IMR-90 (cell line): ENCODE measurements at regions not wholly inside any gene's neighbourhood (a gene's known extent, or its start where the extent isn't known, plus 50 kb on each side); places are given as distances from the start of the nearest gene placed in this dataset.

ENCODE experiments used
- ATAC-seq: fragments of 200-7000 bp; cut with Tn5 transposase; 2 replicates; pipeline ENCODE4 v1.9.1; 2020; ENCODE audit warnings: low read depth, mild to moderate bottlenecking, moderate library complexity
- BruUV-seq: library from RNA; stranded (reverse); fragments of 400-500 nt; replicated peaks from 2 replicates; lab custom pipeline; 2021; lab: Mats Ljungman, UMichigan
- CTCF ChIA-PET: fragments of 300-600 bp; formaldehyde crosslinking; extraction: SDS; loops from one replicate; lab custom pipeline; 2021; ENCODE audit warnings: antibody characterized with exemption; lab: Yijun Ruan, JAX
- POLR2A ChIA-PET: fragments of 300-600 bp; sonication (Branson Sonifier 250); formaldehyde crosslinking; loops from one replicate; lab custom pipeline; 2022; ENCODE audit warnings: antibody characterized with exemption; ENCODE audit not compliant: unreplicated experiment; lab: Charles Lee
- DNase-seq: peaks from one replicate; pipeline ENCODE4 v3.0.0; 2013
- H2AFZ ChIP-seq: replicated peaks from 2 replicates; pipeline ENCODE3; 2013; ENCODE audit warnings: low read length, mild to moderate bottlenecking; ENCODE audit not compliant: poor library complexity
- H2AK5ac ChIP-seq: 2 replicates; pipeline ENCODE4 v1.6.1; 2013; ENCODE audit warnings: low read depth, low read length, inconsistent platforms
- H2AK9ac ChIP-seq: replicated peaks from 2 replicates; pipeline ENCODE3; 2013; ENCODE audit warnings: mild to moderate bottlenecking, low read depth, low read length, moderate library complexity; ENCODE audit not compliant: poor library complexity
- H2BK120ac ChIP-seq: 2 replicates; pipeline ENCODE4 v1.6.1; 2013; ENCODE audit warnings: low read depth, low read length, inconsistent platforms
- H2BK15ac ChIP-seq: 3 replicates; pipeline ENCODE4 v1.6.1; 2013; ENCODE audit warnings: low read depth, low read length, inconsistent platforms
- H2BK20ac ChIP-seq: 2 replicates; pipeline ENCODE4 v1.6.1; 2013; ENCODE audit warnings: low read depth, mild to moderate bottlenecking, inconsistent platforms, low read length, moderate library complexity
- H2BK5ac ChIP-seq: 2 replicates; pipeline ENCODE4 v1.6.1; 2013; ENCODE audit warnings: mild to moderate bottlenecking, low read depth, low read length, inconsistent platforms; ENCODE audit not compliant: poor library complexity, severe bottlenecking
- H3K14ac ChIP-seq: replicated peaks from 2 replicates; pipeline ENCODE4 v1.6.1; 2013; ENCODE audit warnings: low read depth, low read length, inconsistent platforms
- H3K18ac ChIP-seq: 2 replicates; pipeline ENCODE4 v1.6.1; 2013; ENCODE audit warnings: low read depth, low read length, control low read depth
- H3K23ac ChIP-seq: 2 replicates; pipeline ENCODE4 v1.6.1; 2013; ENCODE audit warnings: low read depth, low read length, inconsistent platforms
- H3K27ac ChIP-seq: 2 replicates; pipeline ENCODE4 v1.5.1; 2013; ENCODE audit warnings: mild to moderate bottlenecking, control low read depth, low read length; ENCODE audit not compliant: insufficient read depth
- H3K27me3 ChIP-seq: 2 replicates; pipeline ENCODE4 v1.6.1; 2013; ENCODE audit warnings: low read length; ENCODE audit not compliant: control insufficient read depth, insufficient read depth
- H3K36me3 ChIP-seq: 2 replicates; pipeline ENCODE4 v1.6.1; 2013; ENCODE audit warnings: low read length, mixed read lengths; ENCODE audit not compliant: control insufficient read depth, insufficient read depth
- H3K4ac ChIP-seq: 2 replicates; pipeline ENCODE4 v1.6.1; 2013; ENCODE audit warnings: low read depth, low read length, inconsistent platforms
- H3K4me1 ChIP-seq: 2 replicates; pipeline ENCODE4 v1.6.1; 2013; ENCODE audit warnings: low read length, mixed read lengths; ENCODE audit not compliant: control insufficient read depth, insufficient read depth
- H3K4me2 ChIP-seq: 2 replicates; pipeline ENCODE4 v1.6.1; 2013; ENCODE audit warnings: low read depth, mild to moderate bottlenecking, control low read depth, low read length, moderate library complexity
- H3K4me3 ChIP-seq: 2 replicates; pipeline ENCODE4 v1.5.1; 2013; ENCODE audit warnings: low read depth, mild to moderate bottlenecking, control low read depth, low read length, moderate library complexity; ENCODE audit not compliant: insufficient read depth
- H3K56ac ChIP-seq: 2 replicates; pipeline ENCODE4 v1.6.1; 2013; ENCODE audit warnings: low read length, inconsistent platforms; ENCODE audit not compliant: insufficient read depth; ENCODE audit errors: extremely low read depth
- H3K79me1 ChIP-seq, 2 experiments: 2 replicates each; pipeline ENCODE4 v1.6.1; 2013; ENCODE audit warnings: low read length in 2 of 2, inconsistent platforms in 1 of 2, low read depth in 1 of 2
- H3K9ac ChIP-seq: 2 replicates; pipeline ENCODE4 v1.6.1; 2013; ENCODE audit warnings: low read depth, low read length, control low read depth
- H3K9me1 ChIP-seq: 2 replicates; pipeline ENCODE4 v1.6.1; 2013; ENCODE audit warnings: low read length, inconsistent platforms; ENCODE audit not compliant: insufficient read depth
- H3K9me3 ChIP-seq: 2 replicates; pipeline ENCODE4 v1.6.1; 2013; ENCODE audit warnings: low read length; ENCODE audit not compliant: control insufficient read depth, insufficient read depth
- H4K20me1 ChIP-seq: 2 replicates; pipeline ENCODE4 v1.6.1; 2013; ENCODE audit warnings: low read length, inconsistent platforms; ENCODE audit not compliant: insufficient read depth
- H4K5ac ChIP-seq: 2 replicates; pipeline ENCODE4 v1.6.1; 2013; ENCODE audit warnings: mild to moderate bottlenecking, low read depth, low read length, control low read depth
- H4K8ac ChIP-seq, 2 experiments: 2 replicates each; pipeline ENCODE4 v1.6.1; 2013; ENCODE audit warnings: low read depth in 2 of 2, low read length in 2 of 2, control low read depth in 1 of 2, inconsistent platforms in 1 of 2
- H4K91ac ChIP-seq: 2 replicates; pipeline ENCODE4 v1.6.1; 2013; ENCODE audit warnings: low read depth, low read length, inconsistent platforms; ENCODE audit not compliant: insufficient read depth
- ELK1 ChIP-seq: fragments of 150-350 bp; IDR thresholded peaks from 2 replicates; pipeline ENCODE4 v1.6.1; 2016; ENCODE audit warnings: low read depth, mild to moderate bottlenecking, low read length, moderate library complexity, borderline replicate concordance
- RAD21 ChIP-seq: IDR thresholded peaks from 2 replicates; pipeline ENCODE4 v1.6.1; 2012; ENCODE audit warnings: low read length, improper control_type of control experiment
- USF2 ChIP-seq: fragments of 150-350 bp; IDR thresholded peaks from 2 replicates; pipeline ENCODE4 v1.6.1; 2017; ENCODE audit warnings: mild to moderate bottlenecking, antibody characterized with exemption, low read length, low read depth
- WGBS, 2 experiments: methylation state at CpG; one replicate each; pipeline versions ENCODE4 v1.1.5 to v1.1.7; 2013; ENCODE audit warnings: missing lambda C conversion rate in 2 of 2; ENCODE audit not compliant: insufficient read length in 1 of 2; ENCODE audit errors: extremely low coverage in 2 of 2; 5-methylcytosine and 5-hydroxymethylcytosine counted together
- dilution Hi-C: fragments of 300-500 bp; cut with HindIII; formaldehyde crosslinking; loops from one replicate; pipeline ENCODE4 v1.14.3; 2018; ENCODE audit warnings: low sequenced_read_pairs; ENCODE audit not compliant: unreplicated experiment
- in situ Hi-C: fragments of 300-500 bp; cut with MboI; formaldehyde crosslinking; loops from 3 replicates; pipeline ENCODE4 v1.14.3; 2019; ENCODE audit warnings: low sequenced_read_pairs, inconsistent platforms, mixed read lengths
- intact Hi-C: fragments of 100-400 bp; cut with micrococcal nuclease; formaldehyde crosslinking; loops from 2 replicates; pipeline ENCODE4 v1.10.0; 2022

GRCh38 chr20:50358971-50359370 lies 151.2 kb upstream of the PTPN1 start:
- no peak overlapping the region for H3K9ac ChIP-seq
- intact Hi-C loops (no loop called here), dilution Hi-C loops (no loop called here), in situ Hi-C loops (no loop called here)
- no peaks in the 10 kb centered on the region for H3K36me3 ChIP-seq
- H3K4me2 ChIP-seq, result no peak overlapping the region
- no peaks in the 10 kb centered on the region for H3K4me1 ChIP-seq
- no peak for ATAC-seq
- no peaks in the 10 kb centered on the region for H3K27me3 ChIP-seq
- 0 out of 2 replicates have a peak, but pooled peaks cover 3% of the 10 kb centered on the region for H3K9me1 ChIP-seq
- no peak overlapping the region for H3K14ac ChIP-seq
- no TSS peak for BruUV-seq
- DNase-seq, result no peak
- CTCF ChIA-PET, result no interaction called here
- no peak overlapping the region for H3K4me3 ChIP-seq
- no peak overlapping the region; the same call in 1 of the 2 replicates for H3K4ac ChIP-seq
- H2BK20ac ChIP-seq, result no peak overlapping the region
- no peak overlapping the region for H4K5ac ChIP-seq
- H4K20me1 ChIP-seq, result no peaks in the 10 kb centered on the region
- H4K91ac ChIP-seq, result no peak overlapping the region
- no peak overlapping the region for H2BK15ac ChIP-seq
- no peak overlapping the region for H3K27ac ChIP-seq
- no peak overlapping the region for H3K56ac ChIP-seq
- peak overlapping the region; percentile 31 for H2AK5ac ChIP-seq
- H3K23ac ChIP-seq, result no peak overlapping the region
- no peak for TF ChIP-seq ELK1
- no peak for TF ChIP-seq USF2
- no peak for TF ChIP-seq RAD21
- H2BK5ac ChIP-seq, result no peak overlapping the region
- no peak overlapping the region for H4K8ac ChIP-seq
- no peaks in the 10 kb centered on the region for H3K9me3 ChIP-seq
- H3K18ac ChIP-seq, result no peak overlapping the region
- no peak overlapping the region for H2AK9ac ChIP-seq
- H2AFZ ChIP-seq, result peak overlapping the region; percentile 17
- POLR2A ChIA-PET, result no interaction called here
- H2BK120ac ChIP-seq, result no peak overlapping the region; the same call in 1 of the 2 replicates
- H3K79me1 ChIP-seq, result no peaks in the 10 kb centered on the region
- 92% methylated on average over 8 of the region's 13 CpGs; no CpG with 5 or more reads in 1 of the 2 experiments for WGBS, 2 experiments
